ENCODE measurements at regions not wholly inside any gene's neighbourhood (a gene's known extent, or its start where the extent isn't known, plus 50 kb on each side); places are given as distances from the start of the nearest gene placed in this dataset.

DNA sequence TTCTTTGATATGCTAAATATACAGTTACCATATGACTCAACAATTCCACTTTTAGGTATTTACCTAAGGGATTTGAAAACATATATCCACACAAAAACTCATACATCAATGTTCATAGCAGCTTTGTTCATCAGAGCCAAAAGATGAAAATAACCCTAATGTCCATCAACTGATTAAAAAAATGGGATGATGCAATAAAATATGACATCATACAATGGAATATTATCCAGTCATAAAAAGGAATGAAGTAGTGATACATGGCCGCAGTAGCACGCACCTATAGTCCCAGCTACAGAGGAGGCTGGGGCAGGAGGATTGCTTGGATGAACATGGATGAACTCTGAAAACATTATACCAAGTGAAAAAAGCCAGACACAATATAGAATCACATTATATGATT, 101.4 kb upstream of the SIRPA start:
- no peak overlapping the region for H3K4me3 ChIP-seq (ENCODE audit: low read depth, low read length)
- no peak for DNase-seq (ENCODE audit: low read depth)
- TF ChIP-seq, protein P1, sequence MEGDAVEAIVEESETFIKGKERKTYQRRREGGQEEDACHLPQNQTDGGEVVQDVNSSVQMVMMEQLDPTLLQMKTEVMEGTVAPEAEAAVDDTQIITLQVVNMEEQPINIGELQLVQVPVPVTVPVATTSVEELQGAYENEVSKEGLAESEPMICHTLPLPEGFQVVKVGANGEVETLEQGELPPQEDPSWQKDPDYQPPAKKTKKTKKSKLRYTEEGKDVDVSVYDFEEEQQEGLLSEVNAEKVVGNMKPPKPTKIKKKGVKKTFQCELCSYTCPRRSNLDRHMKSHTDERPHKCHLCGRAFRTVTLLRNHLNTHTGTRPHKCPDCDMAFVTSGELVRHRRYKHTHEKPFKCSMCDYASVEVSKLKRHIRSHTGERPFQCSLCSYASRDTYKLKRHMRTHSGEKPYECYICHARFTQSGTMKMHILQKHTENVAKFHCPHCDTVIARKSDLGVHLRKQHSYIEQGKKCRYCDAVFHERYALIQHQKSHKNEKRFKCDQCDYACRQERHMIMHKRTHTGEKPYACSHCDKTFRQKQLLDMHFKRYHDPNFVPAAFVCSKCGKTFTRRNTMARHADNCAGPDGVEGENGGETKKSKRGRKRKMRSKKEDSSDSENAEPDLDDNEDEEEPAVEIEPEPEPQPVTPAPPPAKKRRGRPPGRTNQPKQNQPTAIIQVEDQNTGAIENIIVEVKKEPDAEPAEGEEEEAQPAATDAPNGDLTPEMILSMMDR (IDR thresholded peaks at IDR 0.05; ENCODE audit: insufficient read depth, low read length): no peak

DNA sequence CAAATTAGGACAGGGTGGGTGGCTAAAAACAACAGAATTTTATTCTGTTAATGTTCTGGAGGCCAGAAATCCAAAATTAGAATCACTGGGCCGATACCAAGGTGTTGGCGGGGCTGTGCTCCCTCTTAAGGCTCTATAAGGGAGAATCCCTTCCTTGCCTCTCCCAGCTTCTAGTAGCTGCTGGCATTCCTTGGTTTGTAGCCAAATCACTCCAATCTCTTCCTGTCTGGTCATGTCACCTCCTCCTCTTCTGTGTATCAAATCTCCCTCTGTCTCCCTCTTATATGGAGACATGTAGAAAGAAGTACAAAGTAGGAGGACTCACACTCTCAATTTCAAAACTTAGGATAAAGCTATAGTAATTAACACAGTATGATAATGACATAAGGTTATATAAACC, 102.9 kb upstream of the SIRPA start:
- TF ChIP-seq, protein P1 (IDR thresholded peaks at IDR 0.05; ENCODE audit: insufficient read depth, low read length): no peak
- no peak overlapping the region for H3K4me3 ChIP-seq (ENCODE audit: low read depth, low read length)
- no peak for DNase-seq (ENCODE audit: low read depth)

DNA sequence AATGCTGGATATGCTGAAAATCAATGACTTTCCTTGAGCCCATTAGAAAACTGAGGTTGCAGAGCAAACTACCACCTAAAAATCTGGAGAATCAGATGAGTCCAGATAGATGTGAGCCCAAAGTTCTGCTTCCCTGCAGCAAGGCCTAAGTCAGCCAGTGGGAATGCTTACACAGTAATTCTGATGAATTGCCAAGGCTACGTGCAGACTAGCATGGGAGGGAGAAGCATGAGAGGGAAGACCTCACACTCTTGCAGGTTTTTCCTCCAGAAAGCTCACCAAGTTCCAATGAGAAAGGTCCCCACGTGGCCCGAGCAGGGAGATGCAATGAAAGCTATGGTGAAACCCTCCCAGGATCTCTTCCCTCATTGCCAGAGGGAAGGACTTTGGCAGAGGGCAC, 104.8 kb upstream of the SIRPA start:
- H3K4me3 ChIP-seq (ENCODE audit: low read depth, low read length): no peak overlapping the region
- no peak for DNase-seq (ENCODE audit: low read depth)
- TF ChIP-seq, protein P1 (IDR thresholded peaks at IDR 0.05; ENCODE audit: insufficient read depth, low read length): no peak

DNA sequence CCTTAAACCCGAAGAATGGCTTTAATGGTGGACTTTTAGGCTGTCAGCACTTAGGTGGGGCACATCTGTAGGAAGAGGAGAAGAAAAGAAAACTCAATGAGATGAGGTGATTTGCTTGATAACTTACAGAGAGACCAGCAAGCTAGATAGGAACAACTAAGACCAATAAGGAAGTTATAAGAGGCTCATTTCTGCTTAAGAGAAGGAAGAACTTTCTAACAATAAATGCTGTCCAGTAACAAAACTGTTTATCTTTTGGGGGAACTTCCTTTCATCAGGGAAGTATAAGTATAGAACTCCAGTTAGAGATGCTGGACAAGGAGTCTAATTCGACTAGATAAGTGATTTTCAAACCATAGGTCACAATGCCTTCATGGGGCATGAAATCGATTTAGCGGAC, 107.2 kb upstream of the SIRPA start:
- TF ChIP-seq, protein P1 (IDR thresholded peaks at IDR 0.05; ENCODE audit: insufficient read depth, low read length): no peak
- DNase-seq (ENCODE audit: low read depth): no peak
- no peak overlapping the region for H3K4me3 ChIP-seq (ENCODE audit: low read depth, low read length)

DNA sequence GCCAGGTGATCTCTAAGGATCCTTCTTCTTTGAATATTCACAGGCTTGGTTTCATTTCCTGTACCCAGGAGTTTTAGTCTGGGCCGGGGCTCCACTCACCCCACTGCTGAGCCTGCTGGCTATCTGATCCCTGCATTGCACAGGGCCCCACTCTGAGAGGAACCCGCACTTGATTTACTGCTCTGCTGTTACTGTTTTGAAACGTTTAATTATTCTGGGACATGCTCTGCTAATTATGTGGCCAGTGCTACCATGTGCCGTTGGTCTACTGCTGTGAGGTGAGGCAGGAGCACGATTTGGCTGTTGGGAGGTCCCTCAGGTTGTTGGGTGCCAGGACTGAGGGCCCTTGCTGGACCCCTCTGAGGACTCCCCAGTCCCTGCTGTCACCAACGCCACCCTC, 108.7 kb upstream of the SIRPA start:
- no peak for DNase-seq (ENCODE audit: low read depth)
- TF ChIP-seq, protein P1 (IDR thresholded peaks at IDR 0.05; ENCODE audit: insufficient read depth, low read length): no peak
- no peak overlapping the region for H3K4me3 ChIP-seq (ENCODE audit: low read depth, low read length)

DNA sequence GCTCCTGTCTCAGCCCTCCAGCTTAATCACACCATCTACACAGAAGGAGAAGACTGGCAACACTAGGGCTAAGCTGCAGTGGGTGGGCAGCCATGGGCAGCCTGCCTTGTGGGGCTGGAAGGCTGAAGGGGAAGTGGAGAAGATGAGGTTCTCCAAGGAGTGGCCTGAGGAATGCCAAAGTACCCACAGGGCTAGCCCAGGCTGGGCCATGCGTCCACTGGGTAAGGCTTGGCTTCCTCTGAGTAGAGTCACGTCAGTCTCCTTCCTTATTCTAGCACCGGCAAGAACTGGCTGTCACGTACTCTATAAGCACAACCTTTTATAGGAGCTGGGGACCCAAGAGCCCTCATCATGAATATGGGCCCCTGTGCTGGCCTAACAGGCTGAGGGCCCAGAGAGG, 110.6 kb upstream of the SIRPA start:
- H3K4me3 ChIP-seq (ENCODE audit: low read depth, low read length): no peak overlapping the region
- DNase-seq (ENCODE audit: low read depth): no peak
- TF ChIP-seq, protein P1 (IDR thresholded peaks at IDR 0.05; ENCODE audit: insufficient read depth, low read length): no peak

DNA sequence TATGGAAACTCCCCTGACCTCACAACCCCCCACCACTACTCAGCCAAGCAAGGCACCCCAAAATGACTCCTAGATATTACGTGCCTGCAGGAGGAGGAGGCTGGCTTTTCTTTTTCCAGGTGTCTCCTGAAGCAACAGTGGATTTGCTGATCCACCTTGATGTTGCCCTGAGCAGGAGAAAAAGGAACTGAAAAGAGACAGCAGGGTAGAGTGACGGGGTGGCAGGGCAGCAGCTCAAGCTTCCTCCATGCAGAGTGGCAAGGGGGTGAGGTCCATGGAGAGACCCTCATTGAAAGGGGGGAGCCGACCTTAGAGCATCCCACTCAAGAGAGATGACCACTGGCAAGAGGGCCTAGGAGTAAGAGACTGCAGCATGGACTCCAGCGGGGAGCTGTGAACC, 112.0 kb upstream of the SIRPA start:
- TF ChIP-seq, protein P1 (IDR thresholded peaks at IDR 0.05; ENCODE audit: insufficient read depth, low read length): no peak
- H3K4me3 ChIP-seq (ENCODE audit: low read depth, low read length): no peak overlapping the region
- no peak for DNase-seq (ENCODE audit: low read depth)

Data from fibroblast of the aortic adventitia (primary cell).